ENCODE measurements at regions not wholly inside any gene's neighbourhood (a gene's known extent, or its start where the extent isn't known, plus 50 kb on each side); places are given as distances from the start of the nearest gene placed in this dataset.

DNA sequence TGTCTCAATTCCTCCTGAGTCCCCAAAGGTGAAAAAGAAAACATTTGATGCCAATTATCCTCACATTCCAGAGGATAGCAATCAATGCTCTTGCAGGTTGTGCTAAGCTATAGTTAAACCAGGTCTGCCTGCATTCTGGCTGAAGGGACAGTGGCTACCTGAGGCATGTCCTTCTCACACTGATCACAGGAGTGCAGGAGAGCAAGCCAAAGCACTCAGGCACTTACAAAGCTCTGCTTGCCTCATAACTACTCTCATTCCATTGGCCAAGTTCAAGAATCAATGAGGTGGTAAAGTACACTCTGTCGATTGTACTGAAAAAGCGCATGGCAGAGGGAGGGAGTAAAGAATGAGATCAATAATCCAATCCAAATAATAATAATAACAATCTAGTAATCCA, 342.0 kb upstream of the PPP2R3A start:
- Mint-ChIP-seq H3K27me3 (ENCODE audit: insufficient read depth, unreplicated experiment) (peaks cover 6% of the 10 kb centered on the region), H3K9me3 (ENCODE audit: unreplicated experiment) (no peaks in the 10 kb centered on the region), H3K4me1 (ENCODE audit: low read depth, unreplicated experiment) (no peaks in the 10 kb centered on the region), H3K4me3 (ENCODE audit: unreplicated experiment) (no peak overlapping the region), H3K27ac (ENCODE audit: unreplicated experiment) (no peak overlapping the region), H3K36me3 (ENCODE audit: insufficient read depth, unreplicated experiment) (no peaks in the 10 kb centered on the region)
- TF ChIP-seq, protein P1, sequence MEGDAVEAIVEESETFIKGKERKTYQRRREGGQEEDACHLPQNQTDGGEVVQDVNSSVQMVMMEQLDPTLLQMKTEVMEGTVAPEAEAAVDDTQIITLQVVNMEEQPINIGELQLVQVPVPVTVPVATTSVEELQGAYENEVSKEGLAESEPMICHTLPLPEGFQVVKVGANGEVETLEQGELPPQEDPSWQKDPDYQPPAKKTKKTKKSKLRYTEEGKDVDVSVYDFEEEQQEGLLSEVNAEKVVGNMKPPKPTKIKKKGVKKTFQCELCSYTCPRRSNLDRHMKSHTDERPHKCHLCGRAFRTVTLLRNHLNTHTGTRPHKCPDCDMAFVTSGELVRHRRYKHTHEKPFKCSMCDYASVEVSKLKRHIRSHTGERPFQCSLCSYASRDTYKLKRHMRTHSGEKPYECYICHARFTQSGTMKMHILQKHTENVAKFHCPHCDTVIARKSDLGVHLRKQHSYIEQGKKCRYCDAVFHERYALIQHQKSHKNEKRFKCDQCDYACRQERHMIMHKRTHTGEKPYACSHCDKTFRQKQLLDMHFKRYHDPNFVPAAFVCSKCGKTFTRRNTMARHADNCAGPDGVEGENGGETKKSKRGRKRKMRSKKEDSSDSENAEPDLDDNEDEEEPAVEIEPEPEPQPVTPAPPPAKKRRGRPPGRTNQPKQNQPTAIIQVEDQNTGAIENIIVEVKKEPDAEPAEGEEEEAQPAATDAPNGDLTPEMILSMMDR (IDR thresholded peaks at IDR 0.05; ENCODE audit: insufficient read depth in 1 of 2, low read depth in 1 of 2, low read length in 1 of 2, severe bottlenecking in 1 of 2, unreplicated experiment in 1 of 2) = no peak
- intact Hi-C loops (cut with micrococcal nuclease; ENCODE audit: unreplicated experiment) = no loop called here
- no TSS peak for BruUV-seq (replicated peaks)
- DNase-seq = no peak
- Histone ChIP-seq H3K36me3 (ENCODE audit: control insufficient read depth, insufficient read depth, low read length) (no peaks in the 10 kb centered on the region), H3K4me3 (ENCODE audit: low read depth, low read length) (no peak overlapping the region), H3K4me1 (no peaks in the 10 kb centered on the region), H3K9me3 (no peaks in the 10 kb centered on the region), H3K27me3 (replicated peaks; ENCODE audit: control insufficient read depth, insufficient read depth, low read length) (peaks cover 2% of the 10 kb centered on the region)
- ChIA-PET CTCF (no interaction called here), POLR2A (no interaction called here)

DNA sequence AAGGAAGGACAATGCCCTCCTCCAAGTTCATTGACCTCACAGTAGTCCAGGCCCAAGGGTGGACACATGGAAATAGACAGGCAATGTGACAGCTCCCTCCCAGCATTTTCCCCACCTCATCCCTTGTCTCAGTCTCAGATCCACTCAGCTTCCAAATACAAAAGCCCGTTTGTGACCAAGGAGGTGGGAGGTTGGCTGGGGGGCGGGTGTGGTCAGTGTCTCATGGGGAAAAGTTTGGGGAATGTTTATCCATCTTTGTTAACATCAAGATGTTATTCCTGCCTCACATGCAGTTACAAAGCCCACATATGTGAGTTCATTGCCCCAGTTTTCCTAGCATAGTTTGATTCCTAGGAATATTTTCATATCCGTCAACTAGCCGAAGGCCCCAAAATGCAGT, 338.5 kb upstream of the PPP2R3A start:
- Mint-ChIP-seq H3K4me1 (ENCODE audit: low read depth, unreplicated experiment) (no peaks in the 10 kb centered on the region), H3K4me3 (ENCODE audit: unreplicated experiment) (no peak overlapping the region), H3K27ac (ENCODE audit: unreplicated experiment) (no peak overlapping the region), H3K27me3 (ENCODE audit: insufficient read depth, unreplicated experiment) (peaks cover 7% of the 10 kb centered on the region), H3K9me3 (ENCODE audit: unreplicated experiment) (no peaks in the 10 kb centered on the region), H3K36me3 (ENCODE audit: insufficient read depth, unreplicated experiment) (no peaks in the 10 kb centered on the region)
- POLR2A ChIA-PET = no interaction called here
- no peak for DNase-seq
- Histone ChIP-seq H3K27me3 (replicated peaks; ENCODE audit: control insufficient read depth, insufficient read depth, low read length) (peaks cover 2% of the 10 kb centered on the region), H3K4me1 (no peaks in the 10 kb centered on the region), H3K36me3 (ENCODE audit: control insufficient read depth, insufficient read depth, low read length) (no peaks in the 10 kb centered on the region), H3K9me3 (no peaks in the 10 kb centered on the region), H3K4me3 (ENCODE audit: low read depth, low read length) (no peak overlapping the region)
- TF ChIP-seq, protein P1 (IDR thresholded peaks at IDR 0.05; ENCODE audit: insufficient read depth in 1 of 2, low read depth in 1 of 2, low read length in 1 of 2, severe bottlenecking in 1 of 2, unreplicated experiment in 1 of 2) = no peak
- intact Hi-C loops (cut with micrococcal nuclease; ENCODE audit: unreplicated experiment) = no loop called here
- no TSS peak for BruUV-seq (replicated peaks)
- CTCF ChIA-PET = no interaction called here

DNA sequence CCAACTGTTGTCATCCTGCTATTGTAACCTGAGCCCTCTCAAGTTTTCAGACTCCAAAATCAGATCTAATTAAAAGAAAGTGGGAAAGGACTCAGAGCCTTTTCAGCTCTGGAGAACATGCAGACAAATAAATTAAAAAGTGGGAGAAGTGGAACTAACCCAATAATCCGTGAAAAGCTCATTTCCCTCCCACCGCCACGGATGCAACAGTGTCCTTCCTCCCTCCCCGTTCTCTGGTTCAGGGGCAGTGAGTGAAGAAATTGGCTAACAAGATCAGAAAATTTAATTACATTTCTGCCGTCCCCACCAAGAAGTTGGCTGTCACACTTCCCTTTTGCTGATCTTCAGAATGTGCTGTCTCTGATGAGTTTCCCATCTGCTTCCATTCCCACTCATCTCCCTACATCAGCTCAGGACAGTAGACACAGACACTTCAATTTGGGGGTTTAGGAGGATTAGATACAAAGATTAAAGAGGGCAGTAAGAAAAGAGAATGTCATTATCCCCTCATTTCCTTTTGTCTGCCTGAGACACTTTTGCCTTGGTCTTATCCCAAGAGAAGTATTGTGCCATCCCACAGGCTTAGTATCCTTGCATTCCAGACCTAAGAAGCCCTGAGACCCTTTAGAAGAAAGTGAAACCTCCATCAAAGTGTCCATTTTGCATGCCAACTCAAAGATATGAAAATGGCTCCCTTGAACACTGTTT, 335.7 kb upstream of the PPP2R3A start:
- Histone ChIP-seq H3K4me3 (ENCODE audit: low read depth, low read length) (no peak overlapping the region), H3K27me3 (replicated peaks; ENCODE audit: control insufficient read depth, insufficient read depth, low read length) (peaks cover 2% of the 10 kb centered on the region), H3K36me3 (ENCODE audit: control insufficient read depth, insufficient read depth, low read length) (no peaks in the 10 kb centered on the region), H3K4me1 (no peaks in the 10 kb centered on the region), H3K9me3 (no peaks in the 10 kb centered on the region)
- TF ChIP-seq, protein P1 (IDR thresholded peaks at IDR 0.05; ENCODE audit: insufficient read depth in 1 of 2, low read depth in 1 of 2, low read length in 1 of 2, severe bottlenecking in 1 of 2, unreplicated experiment in 1 of 2) = no peak
- no peaks in the 10 kb centered on the region for H3K9me3 Mint-ChIP-seq (ENCODE audit: unreplicated experiment)
- H3K27ac Mint-ChIP-seq (ENCODE audit: unreplicated experiment) = no peak overlapping the region
- ChIA-PET CTCF (no interaction called here), POLR2A (no interaction called here)
- H3K4me1 Mint-ChIP-seq (ENCODE audit: low read depth, unreplicated experiment) = no peaks in the 10 kb centered on the region
- intact Hi-C loops (cut with micrococcal nuclease; ENCODE audit: unreplicated experiment) = no loop called here
- peaks cover 7% of the 10 kb centered on the region for H3K27me3 Mint-ChIP-seq (ENCODE audit: insufficient read depth, unreplicated experiment)
- no peaks in the 10 kb centered on the region for H3K36me3 Mint-ChIP-seq (ENCODE audit: insufficient read depth, unreplicated experiment)
- BruUV-seq (replicated peaks) = no TSS peak
- DNase-seq = no peak
- no peak overlapping the region for H3K4me3 Mint-ChIP-seq (ENCODE audit: unreplicated experiment)

All from Caco-2 (cell line).